ENCODE measurements at regions not wholly inside any gene's neighbourhood (a gene's known extent, or its start where the extent isn't known, plus 50 kb on each side); places are given as distances from the start of the nearest gene placed in this dataset.
"Not testable (repeated sequence)": the region's sequence is repeated elsewhere in the genome, so short reads cannot be mapped to it uniquely, and the experiment has no call there.

DNA sequence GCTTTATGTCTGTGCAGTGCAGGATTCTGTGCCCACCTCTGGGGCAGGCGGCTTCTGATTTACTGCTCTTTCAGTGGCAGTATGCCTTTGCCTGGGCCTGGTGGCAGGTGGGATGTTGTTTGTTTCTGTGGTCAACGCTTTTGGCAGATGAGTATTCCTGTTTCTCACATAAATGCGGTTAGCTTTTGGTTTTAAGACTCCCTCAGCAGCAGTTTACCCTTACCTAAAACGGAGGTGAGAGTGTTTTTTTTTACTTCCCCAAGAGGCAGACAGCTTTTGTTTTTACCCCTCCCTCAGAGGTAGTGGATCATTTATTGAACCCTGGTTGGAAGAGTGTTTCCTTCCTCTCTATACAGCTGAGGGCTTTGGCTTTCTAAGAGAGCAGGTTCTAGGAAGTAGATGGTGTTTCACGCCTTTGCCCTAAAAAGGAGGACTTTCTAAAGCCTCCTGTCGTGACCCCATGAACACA is 134.1 kb upstream of the PLSCR5 start:
- no peak overlapping the region for H3K4me3 Mint-ChIP-seq
- no peak for DNase-seq
- no peak overlapping the region for H3K27ac Mint-ChIP-seq
- CTCF ChIA-PET = no interaction called here
- intact Hi-C loops (cut with micrococcal nuclease) = no loop called here
- H3K4me1 Mint-ChIP-seq (ENCODE audit: low read depth) = no peaks in the 10 kb centered on the region
- H3K27me3 Mint-ChIP-seq (ENCODE audit: low read depth) = no peaks in the 10 kb centered on the region
- peaks cover 3% of the 10 kb centered on the region for H3K9me3 Mint-ChIP-seq
- no peaks in the 10 kb centered on the region for H3K36me3 Mint-ChIP-seq (ENCODE audit: low read depth)

DNA sequence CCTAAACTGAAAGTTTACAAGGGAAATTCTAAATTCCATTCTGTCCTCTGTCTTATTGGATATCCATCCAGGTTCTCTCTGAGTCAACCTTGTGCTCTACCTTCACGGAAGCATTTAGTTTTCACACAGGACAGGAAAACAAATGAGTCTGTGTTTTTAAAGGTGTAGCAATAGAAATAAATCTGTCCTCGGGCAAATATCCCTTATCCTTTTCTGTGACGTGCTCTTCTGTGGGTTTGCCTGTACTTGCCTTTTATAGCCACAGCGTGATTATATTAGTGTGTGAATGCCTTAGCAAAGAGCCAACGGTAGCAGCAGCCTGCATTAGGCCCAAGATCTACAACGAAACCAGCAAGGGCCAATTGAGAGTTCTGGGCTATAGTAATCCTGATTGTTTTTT is 127.2 kb upstream of the PLSCR5 start:
- Mint-ChIP-seq H3K4me3 (no peak overlapping the region), H3K9me3 (peaks cover 17% of the 10 kb centered on the region), H3K27ac (no peak overlapping the region), H3K36me3 (ENCODE audit: low read depth) (no peaks in the 10 kb centered on the region), H3K27me3 (ENCODE audit: low read depth) (no peaks in the 10 kb centered on the region), H3K4me1 (ENCODE audit: low read depth) (no peaks in the 10 kb centered on the region)
- CTCF ChIA-PET = no interaction called here
- intact Hi-C loops (cut with micrococcal nuclease) = no loop called here
- no peak for DNase-seq

DNA sequence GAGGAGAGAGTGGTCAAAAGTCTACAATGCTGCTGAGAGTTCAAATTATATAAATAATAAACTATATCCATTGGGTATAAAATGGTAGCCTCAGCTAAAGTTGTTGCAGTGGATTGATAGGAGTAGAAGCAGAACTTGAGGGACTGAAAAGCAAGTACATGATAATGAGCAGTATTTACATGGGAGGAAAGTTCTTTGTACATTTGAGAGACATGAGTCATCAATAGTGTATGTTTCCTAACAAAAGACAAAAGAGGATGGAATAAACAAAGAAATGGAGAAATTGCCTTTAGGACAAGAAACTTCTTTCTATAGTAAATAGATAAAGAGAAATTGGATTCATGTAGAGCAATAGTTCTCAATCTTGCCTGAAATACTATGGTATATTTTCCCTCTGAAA is 110.0 kb upstream of the PLSCR5 start:
- Mint-ChIP-seq H3K4me3 (no peak overlapping the region), H3K4me1 (ENCODE audit: low read depth) (no peaks in the 10 kb centered on the region), H3K27me3 (ENCODE audit: low read depth) (no peaks in the 10 kb centered on the region), H3K27ac (no peak overlapping the region), H3K9me3 (no peaks in the 10 kb centered on the region), H3K36me3 (ENCODE audit: low read depth) (no peaks in the 10 kb centered on the region)
- intact Hi-C loops (cut with micrococcal nuclease) = no loop called here
- no peak for DNase-seq
- CTCF ChIA-PET = no interaction called here

DNA sequence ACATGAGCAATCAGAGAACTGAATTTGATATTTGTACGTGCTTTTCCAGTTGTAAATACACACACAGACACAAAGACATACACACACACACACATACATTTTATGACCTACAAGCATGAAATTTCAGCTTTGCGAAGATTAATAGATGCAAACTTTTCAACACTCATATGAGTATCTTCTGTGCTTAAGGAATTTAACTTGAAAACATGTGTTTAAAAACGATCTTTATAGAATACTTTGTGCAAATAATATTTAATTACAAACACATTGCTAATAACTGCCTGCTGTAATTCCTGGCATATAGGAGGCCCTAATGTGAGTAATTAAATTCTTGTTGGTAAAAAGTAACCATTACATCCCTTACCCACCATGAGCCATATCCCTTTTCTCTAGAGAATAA is 107.7 kb upstream of the PLSCR5 start:
- DNase-seq = no peak
- Mint-ChIP-seq H3K27me3 (ENCODE audit: low read depth) (no peaks in the 10 kb centered on the region), H3K36me3 (ENCODE audit: low read depth) (no peaks in the 10 kb centered on the region), H3K9me3 (no peaks in the 10 kb centered on the region), H3K4me3 (no peak overlapping the region), H3K27ac (no peak overlapping the region), H3K4me1 (ENCODE audit: low read depth) (no peaks in the 10 kb centered on the region)
- intact Hi-C loops (cut with micrococcal nuclease) = no loop called here
- CTCF ChIA-PET = no interaction called here

DNA sequence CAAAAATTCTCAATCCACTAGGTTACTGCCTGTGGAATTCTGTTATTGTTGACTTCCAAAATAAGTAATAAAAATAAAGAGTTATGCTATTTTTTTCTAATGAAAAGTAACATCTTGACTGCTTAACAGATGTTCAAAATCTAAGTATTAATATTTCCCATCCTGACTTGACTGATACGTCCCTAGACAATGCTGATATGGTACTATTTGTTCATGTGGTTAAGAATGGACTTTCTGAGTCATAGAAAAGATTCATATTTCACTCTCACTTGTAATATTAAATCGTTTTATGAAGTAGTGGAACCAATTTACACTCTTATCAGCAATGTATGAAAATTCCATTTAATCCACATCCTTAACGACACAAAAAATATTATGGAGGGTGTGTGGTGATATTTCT is 104.8 kb upstream of the PLSCR5 start:
- intact Hi-C loops (cut with micrococcal nuclease) = no loop called here
- Mint-ChIP-seq H3K27me3 (ENCODE audit: low read depth) (no peaks in the 10 kb centered on the region), H3K36me3 (ENCODE audit: low read depth) (no peaks in the 10 kb centered on the region), H3K4me3 (no peak overlapping the region), H3K9me3 (no peaks in the 10 kb centered on the region), H3K27ac (no peak overlapping the region), H3K4me1 (ENCODE audit: low read depth) (no peaks in the 10 kb centered on the region)
- DNase-seq = no peak
- CTCF ChIA-PET = no interaction called here

DNA sequence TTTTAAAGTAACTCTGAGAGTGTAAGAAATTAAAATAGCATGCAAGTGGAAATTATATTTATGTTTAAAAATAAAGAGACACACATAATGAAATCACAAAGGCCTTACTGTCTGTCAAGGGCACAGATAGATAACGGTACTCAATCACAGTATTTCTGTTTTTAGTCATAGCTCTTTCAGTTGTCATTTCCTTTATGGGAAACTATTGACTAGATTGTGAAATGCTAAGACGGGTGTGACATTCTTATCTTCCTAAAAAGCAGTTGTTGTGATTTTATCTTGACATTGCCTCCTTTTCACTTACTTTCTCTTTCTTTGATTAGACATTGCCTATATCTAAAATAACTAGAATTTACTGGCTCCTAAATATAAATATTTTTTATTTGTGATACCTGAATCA is 100.1 kb upstream of the PLSCR5 start:
- intact Hi-C loops (cut with micrococcal nuclease) = no loop called here
- Mint-ChIP-seq H3K36me3 (ENCODE audit: low read depth) (no peaks in the 10 kb centered on the region), H3K27ac (no peak overlapping the region), H3K27me3 (ENCODE audit: low read depth) (no peaks in the 10 kb centered on the region), H3K9me3 (no peaks in the 10 kb centered on the region), H3K4me1 (ENCODE audit: low read depth) (no peaks in the 10 kb centered on the region), H3K4me3 (no peak overlapping the region)
- DNase-seq = no peak
- CTCF ChIA-PET = no interaction called here

DNA sequence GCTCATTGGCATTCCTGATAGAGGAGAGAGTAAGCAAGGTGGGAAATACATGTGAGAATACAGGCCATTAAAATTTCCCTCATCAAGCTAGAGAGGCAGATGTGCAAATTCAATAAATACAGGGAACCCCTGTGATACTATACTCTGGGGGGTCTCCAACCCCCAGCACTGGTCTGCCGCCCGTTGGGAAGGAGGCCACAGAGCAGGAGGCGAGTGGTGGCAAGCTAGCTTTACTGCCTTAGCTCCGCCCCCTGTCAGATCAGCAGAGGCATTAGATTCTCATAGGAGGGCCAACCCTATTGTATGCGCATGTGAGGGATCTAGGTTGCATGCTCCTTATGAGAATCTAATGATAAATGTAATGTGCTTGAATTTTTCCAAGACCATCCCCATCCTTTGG is 97.1 kb upstream of the PLSCR5 start:
- CTCF ChIA-PET = no interaction called here

DNA sequence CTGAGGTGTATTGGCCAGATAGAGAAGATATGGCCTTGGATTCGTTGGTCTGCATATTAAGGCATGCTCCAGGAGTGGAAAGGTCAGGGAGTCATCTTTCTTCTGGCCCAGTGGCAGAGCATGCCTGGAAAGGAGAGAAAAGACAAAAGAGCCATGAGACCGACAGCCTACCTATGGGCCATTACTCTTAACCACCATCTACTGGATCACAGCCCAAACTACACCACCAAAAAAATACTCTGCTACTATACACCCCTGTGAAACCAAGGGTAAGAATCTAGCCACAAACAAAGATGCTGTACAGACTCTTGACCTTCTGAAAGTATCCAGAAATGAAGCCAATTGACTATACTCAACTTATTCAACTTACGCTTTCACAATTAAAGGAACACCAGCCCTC is 96.1 kb upstream of the PLSCR5 start:
- H3K9me3 Mint-ChIP-seq = no peaks in the 10 kb centered on the region
- CTCF ChIA-PET = no interaction called here
- H3K27ac Mint-ChIP-seq = no peak overlapping the region
- DNase-seq = no peak
- intact Hi-C loops (cut with micrococcal nuclease) = no loop called here
- H3K27me3 Mint-ChIP-seq (ENCODE audit: low read depth) = no peaks in the 10 kb centered on the region
- no peaks in the 10 kb centered on the region for H3K36me3 Mint-ChIP-seq (ENCODE audit: low read depth)
- H3K4me1 Mint-ChIP-seq (ENCODE audit: low read depth) = no peaks in the 10 kb centered on the region
- no peak overlapping the region for H3K4me3 Mint-ChIP-seq

More for the DNA sequence above, 97.1 kb upstream of the PLSCR5 start:
- no peaks in the 10 kb centered on the region for H3K9me3 Mint-ChIP-seq
- intact Hi-C loops (cut with micrococcal nuclease) = no loop called here
- DNase-seq = no peak
- H3K4me1 Mint-ChIP-seq (ENCODE audit: low read depth) = no peaks in the 10 kb centered on the region
- no peak overlapping the region for H3K4me3 Mint-ChIP-seq
- H3K36me3 Mint-ChIP-seq (ENCODE audit: low read depth) = no peaks in the 10 kb centered on the region
- H3K27ac Mint-ChIP-seq = no peak overlapping the region
- H3K27me3 Mint-ChIP-seq (ENCODE audit: low read depth) = no peaks in the 10 kb centered on the region

DNA sequence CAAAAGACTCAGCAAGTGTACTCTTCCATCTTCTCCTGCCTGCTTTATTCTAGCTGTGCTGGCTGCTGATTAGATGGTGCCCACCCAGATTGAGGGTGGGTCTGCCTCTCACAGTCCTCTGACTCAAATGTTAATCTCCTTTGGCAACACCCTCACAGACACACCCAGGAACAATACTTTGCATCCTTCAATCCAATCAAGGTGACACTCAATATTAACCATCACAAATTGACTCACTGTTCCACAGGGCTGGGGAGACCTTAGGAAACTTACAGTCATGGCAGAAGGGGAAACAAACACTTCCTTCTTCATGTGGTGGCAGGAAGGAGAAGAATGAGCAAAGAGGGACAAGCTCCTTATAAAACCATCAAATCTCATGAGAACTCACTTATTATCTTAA is 94.9 kb upstream of the PLSCR5 start:
- not testable (repeated sequence) for H3K27ac Mint-ChIP-seq

DNA sequence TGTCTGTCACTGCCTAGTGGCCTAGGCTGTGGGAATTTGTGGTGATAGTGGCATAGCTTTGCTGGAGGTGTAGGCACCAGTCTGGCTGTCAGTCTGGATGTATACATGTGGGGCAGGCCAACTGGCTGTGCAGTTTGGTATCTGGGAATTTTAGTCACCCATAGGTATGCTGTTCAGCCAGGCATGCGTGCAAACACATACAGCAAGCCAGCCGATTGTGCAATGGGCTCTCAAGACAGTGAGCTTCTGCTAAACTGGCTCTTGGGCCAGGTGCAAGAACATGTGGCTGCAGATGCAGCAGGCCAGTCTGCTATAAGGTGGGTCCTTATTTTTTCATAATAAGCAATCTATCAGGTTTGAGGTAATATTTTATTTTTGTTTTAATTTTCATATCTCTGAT is 87.1 kb upstream of the PLSCR5 start:
- intact Hi-C loops (cut with micrococcal nuclease) = no loop called here
- no peak overlapping the region for H3K4me3 Mint-ChIP-seq
- no peaks in the 10 kb centered on the region for H3K4me1 Mint-ChIP-seq (ENCODE audit: low read depth)
- DNase-seq = no peak
- no peaks in the 10 kb centered on the region for H3K27me3 Mint-ChIP-seq (ENCODE audit: low read depth)
- no peak overlapping the region for H3K27ac Mint-ChIP-seq
- H3K36me3 Mint-ChIP-seq (ENCODE audit: low read depth) = no peaks in the 10 kb centered on the region
- peaks cover 4% of the 10 kb centered on the region for H3K9me3 Mint-ChIP-seq
- CTCF ChIA-PET = no interaction called here

More for the DNA sequence above, 94.9 kb upstream of the PLSCR5 start:
- DNase-seq; intact Hi-C loops (cut with micrococcal nuclease); H3K27me3 Mint-ChIP-seq (ENCODE audit: low read depth); CTCF ChIA-PET; H3K36me3 Mint-ChIP-seq (ENCODE audit: low read depth); H3K9me3 Mint-ChIP-seq; H3K4me3 Mint-ChIP-seq; H3K4me1 Mint-ChIP-seq (ENCODE audit: low read depth): not testable (repeated sequence)

DNA sequence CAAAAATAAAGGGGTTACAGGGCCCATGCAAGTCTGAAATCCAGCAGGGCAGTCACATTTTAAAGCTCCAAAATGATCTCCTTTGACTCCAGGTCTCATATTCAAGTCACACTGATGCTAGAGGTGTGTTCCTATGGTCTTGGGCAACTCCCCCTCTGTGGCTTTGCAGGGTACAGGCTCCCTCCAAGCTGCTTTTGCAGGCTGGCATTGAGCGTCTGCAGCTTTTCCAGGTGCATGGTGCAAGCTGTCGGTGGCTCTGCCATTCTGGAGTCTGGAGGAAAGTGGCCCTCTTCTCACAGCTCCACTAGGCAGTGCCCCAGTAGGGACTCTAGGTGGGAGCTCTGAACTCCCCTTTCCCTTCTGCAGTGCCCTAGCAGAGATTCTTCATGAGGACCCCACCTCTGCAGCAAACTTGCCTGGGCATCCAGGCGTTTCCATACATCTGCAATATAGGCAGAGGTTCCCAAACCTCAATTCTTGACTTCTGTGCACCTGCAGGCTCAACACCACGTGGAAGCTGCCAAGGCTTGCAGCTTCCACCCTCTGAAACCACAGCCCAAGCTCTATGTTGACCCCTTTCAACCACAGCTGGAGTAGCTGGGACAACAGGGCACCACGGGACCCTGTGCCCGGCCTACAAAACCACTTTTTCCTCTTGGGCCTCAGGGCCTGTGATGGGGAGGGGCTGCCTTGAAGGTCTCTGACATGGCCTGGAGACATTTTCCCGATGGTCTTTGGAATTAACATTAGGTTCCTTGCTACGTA is 80.1 kb upstream of the PLSCR5 start:
- Mint-ChIP-seq H3K36me3 (ENCODE audit: low read depth) (no peaks in the 10 kb centered on the region), H3K9me3 (peaks cover 2% of the 10 kb centered on the region), H3K27me3 (ENCODE audit: low read depth) (no peaks in the 10 kb centered on the region), H3K4me1 (ENCODE audit: low read depth) (no peaks in the 10 kb centered on the region), H3K27ac (no peak overlapping the region), H3K4me3 (no peak overlapping the region)
- intact Hi-C loops (cut with micrococcal nuclease) = no loop called here
- CTCF ChIA-PET = no interaction called here
- no peak for DNase-seq

DNA sequence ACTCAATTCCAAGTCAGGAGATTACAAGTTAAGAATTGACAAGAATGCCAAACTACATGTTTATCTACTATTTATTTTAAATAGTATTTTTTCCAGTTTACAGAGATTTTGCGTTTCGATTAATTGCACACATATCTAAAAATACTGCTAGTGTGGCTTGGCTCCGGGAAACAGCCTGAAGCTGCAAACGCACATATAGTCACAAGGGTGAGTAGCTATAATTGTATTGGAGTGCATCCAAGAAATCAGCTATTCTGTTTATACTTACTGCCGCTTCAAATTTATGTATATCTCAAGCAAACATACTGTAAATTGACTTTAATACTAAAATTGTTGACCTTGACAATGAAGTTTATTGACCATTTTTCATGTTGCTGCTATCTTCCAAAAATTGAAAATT is 77.0 kb upstream of the PLSCR5 start:
- no peaks in the 10 kb centered on the region for H3K27me3 Mint-ChIP-seq (ENCODE audit: low read depth)
- peaks cover 2% of the 10 kb centered on the region for H3K9me3 Mint-ChIP-seq
- H3K27ac Mint-ChIP-seq = no peak overlapping the region
- no peak overlapping the region for H3K4me3 Mint-ChIP-seq
- H3K36me3 Mint-ChIP-seq (ENCODE audit: low read depth) = no peaks in the 10 kb centered on the region
- intact Hi-C loops (cut with micrococcal nuclease) = no loop called here
- no peaks in the 10 kb centered on the region for H3K4me1 Mint-ChIP-seq (ENCODE audit: low read depth)
- CTCF ChIA-PET = no interaction called here
- no peak for DNase-seq

DNA sequence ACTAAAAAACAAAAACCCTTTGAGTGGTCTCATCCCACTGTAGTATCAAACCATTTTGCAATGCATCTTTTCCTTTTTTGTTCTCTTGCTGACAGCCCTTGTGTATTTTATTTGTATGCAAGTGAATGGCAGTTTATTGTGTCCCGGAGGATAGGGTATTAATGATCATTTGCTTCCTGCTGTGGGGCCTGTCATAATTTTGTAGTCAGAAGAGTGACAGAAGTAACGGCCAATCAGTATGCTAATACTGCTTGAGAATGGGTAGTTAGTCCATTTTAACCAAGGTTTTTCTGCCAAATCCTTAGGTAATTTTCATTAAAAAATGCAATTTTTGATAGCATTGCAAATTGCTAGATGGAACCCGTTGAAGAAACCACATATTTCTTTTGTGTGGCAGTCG is 75.5 kb upstream of the PLSCR5 start:
- Mint-ChIP-seq H3K9me3 (peaks cover 2% of the 10 kb centered on the region), H3K27ac (no peak overlapping the region), H3K4me3 (no peak overlapping the region), H3K27me3 (ENCODE audit: low read depth) (no peaks in the 10 kb centered on the region), H3K36me3 (ENCODE audit: low read depth) (no peaks in the 10 kb centered on the region), H3K4me1 (ENCODE audit: low read depth) (no peaks in the 10 kb centered on the region)
- CTCF ChIA-PET = no interaction called here
- intact Hi-C loops (cut with micrococcal nuclease) = no loop called here
- DNase-seq = no peak

All from activated naive CD4-positive, alpha-beta T cell treated with anti-CD3 and anti-CD28 coated beads for 36 hours (primary cell).